RWPE1 (cell line): ENCODE measurements at regions not wholly inside any gene's neighbourhood (a gene's known extent, or its start where the extent isn't known, plus 50 kb on each side); places are given as distances from the start of the nearest gene placed in this dataset.

Experiments used
- CTCF ChIA-PET: fragments of 350-600 bp; sonication (Branson Sonifier 250); formaldehyde crosslinking; extraction: SDS; loops from one replicate; lab custom pipeline; 2021; lab: Yijun Ruan, JAX
- POLR2A ChIA-PET: fragments of 400-600 bp; formaldehyde crosslinking; extraction: SDS; loops from one replicate; lab custom pipeline; 2020; ENCODE audit warnings: antibody characterized with exemption; ENCODE audit not compliant: low non-redundant PET; lab: Yijun Ruan, JAX
- DNase-seq: peaks from one replicate; pipeline ENCODE4 v3.0.0; 2012; ENCODE audit warnings: low spot score
- H3K27ac ChIP-seq: fragments of 450-650 bp; 2 replicates; pipeline ENCODE4 v1.5.1; 2017
- CTCF ChIP-seq: fragments of 450-650 bp; conservative IDR thresholded peaks from 2 replicates; pipeline ENCODE4 v1.5.1; 2017; ENCODE audit warnings: low read depth, mild to moderate bottlenecking

- TF ChIP-seq CTCF = no peak
- ChIA-PET CTCF (interaction anchor here (0.8 kb wide), 1 partner anchor 10 kb away, joined by 3 read pairs; no protein-coding TSS in a partner anchor), POLR2A (no interaction called here)
- no peak overlapping the region for H3K27ac ChIP-seq
- no peak for DNase-seq
Measured at GRCh38 chr3:139870000-139870675, 64.8 kb upstream of the CLSTN2 start.

- H3K27ac ChIP-seq = no peak overlapping the region
- no peak for TF ChIP-seq CTCF
- no peak for DNase-seq
- ChIA-PET POLR2A (no interaction called here), CTCF (interaction anchor here (0.6 to 0.7 kb wide), 3 partner anchors 150 to 969 kb away, joined by 3 to 5 read pairs (median 4); no protein-coding TSS in a partner anchor)
Measured at GRCh38 chr3:139868773-139869172, 66.2 kb upstream of the CLSTN2 start.

- TF ChIP-seq CTCF = no peak
- POLR2A ChIA-PET = no interaction called here
- CTCF ChIA-PET = interaction anchor here (0.7 kb wide), 1 partner anchor 12 kb away, joined by 6 read pairs; no protein-coding TSS in a partner anchor
- DNase-seq = no peak
- no peak overlapping the region for H3K27ac ChIP-seq
Measured at GRCh38 chr3:139848660-139849059, 86.3 kb upstream of the CLSTN2 start.

GRCh38 chr3:139846729-139847128 is 88.3 kb upstream of the CLSTN2 start:
- no peak for TF ChIP-seq CTCF
- no peak for DNase-seq
- POLR2A ChIA-PET = no interaction called here
- CTCF ChIA-PET = no interaction called here
- no peak overlapping the region for H3K27ac ChIP-seq

- DNase-seq = no peak
- no peak overlapping the region for H3K27ac ChIP-seq
- ChIA-PET POLR2A (no interaction called here), CTCF (no interaction called here)
- no peak for TF ChIP-seq CTCF
Measured at GRCh38 chr3:139839659-139840058, 95.3 kb upstream of the CLSTN2 start.

- CTCF ChIA-PET = no interaction called here
- TF ChIP-seq CTCF = no peak
- POLR2A ChIA-PET = no interaction called here
Measured at GRCh38 chr3:139839014-139839413, 96.0 kb upstream of the CLSTN2 start.

More at GRCh38 chr3:139839014-139839413, 96.0 kb upstream of the CLSTN2 start:
- H3K27ac ChIP-seq = no peak overlapping the region
- no peak for DNase-seq
